ENCODE measurements at regions not wholly inside any gene's neighbourhood (a gene's known extent, or its start where the extent isn't known, plus 50 kb on each side); places are given as distances from the start of the nearest gene placed in this dataset.

DNA sequence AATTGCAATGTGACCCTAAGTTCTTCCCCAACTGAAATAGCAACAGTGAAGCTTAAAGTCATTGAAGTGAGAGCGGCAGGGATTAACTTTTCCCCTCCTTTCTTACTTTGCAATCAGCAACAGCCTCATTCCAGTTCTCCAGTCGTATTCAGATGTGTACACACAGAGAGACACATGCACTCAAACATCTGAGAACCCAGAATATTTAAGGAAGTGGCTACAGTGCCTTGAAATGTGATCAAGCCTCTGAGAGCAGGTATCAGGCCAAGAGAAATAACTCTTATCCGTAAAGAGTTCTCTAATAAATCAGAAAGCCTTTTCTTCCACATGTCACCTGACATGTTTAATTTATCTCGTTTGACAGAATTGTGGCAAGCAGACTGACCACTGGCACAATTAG, 388.9 kb upstream of the NPVF start:
- TF ChIP-seq MXI1 (conservative IDR thresholded peaks at IDR 0.05; ENCODE audit: poor library complexity, severe bottlenecking) (no peak), REST (IDR thresholded peaks at IDR 0.05; ENCODE audit: borderline replicate concordance) (no peak)
- TF ChIP-seq, protein P1, sequence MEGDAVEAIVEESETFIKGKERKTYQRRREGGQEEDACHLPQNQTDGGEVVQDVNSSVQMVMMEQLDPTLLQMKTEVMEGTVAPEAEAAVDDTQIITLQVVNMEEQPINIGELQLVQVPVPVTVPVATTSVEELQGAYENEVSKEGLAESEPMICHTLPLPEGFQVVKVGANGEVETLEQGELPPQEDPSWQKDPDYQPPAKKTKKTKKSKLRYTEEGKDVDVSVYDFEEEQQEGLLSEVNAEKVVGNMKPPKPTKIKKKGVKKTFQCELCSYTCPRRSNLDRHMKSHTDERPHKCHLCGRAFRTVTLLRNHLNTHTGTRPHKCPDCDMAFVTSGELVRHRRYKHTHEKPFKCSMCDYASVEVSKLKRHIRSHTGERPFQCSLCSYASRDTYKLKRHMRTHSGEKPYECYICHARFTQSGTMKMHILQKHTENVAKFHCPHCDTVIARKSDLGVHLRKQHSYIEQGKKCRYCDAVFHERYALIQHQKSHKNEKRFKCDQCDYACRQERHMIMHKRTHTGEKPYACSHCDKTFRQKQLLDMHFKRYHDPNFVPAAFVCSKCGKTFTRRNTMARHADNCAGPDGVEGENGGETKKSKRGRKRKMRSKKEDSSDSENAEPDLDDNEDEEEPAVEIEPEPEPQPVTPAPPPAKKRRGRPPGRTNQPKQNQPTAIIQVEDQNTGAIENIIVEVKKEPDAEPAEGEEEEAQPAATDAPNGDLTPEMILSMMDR (IDR thresholded peaks at IDR 0.05; ENCODE audit: poor library complexity, severe bottlenecking) = no peak

Data from neural cell (in vitro differentiated cells).